Thymus (tissue), 11 donors: ENCODE measurements at regions not wholly inside any gene's neighbourhood (a gene's known extent, or its start where the extent isn't known, plus 50 kb on each side); places are given as distances from the start of the nearest gene placed in this dataset.

Experiments
- DNase-seq, 9 donors: peaks; one replicate each; pipeline ENCODE4 v3.0.0-alpha.2; 2013; ENCODE audit warnings: low spot score in 9 of 9, low read depth in 6 of 9, missing footprints in 1 of 9
- H3K27ac ChIP-seq, 2 donors: one replicate each; pipeline ENCODE4 v1.5.1; 2013; ENCODE audit warnings: control low read depth in 1 of 2, low read depth in 1 of 2, low read length in 1 of 2, mild to moderate bottlenecking in 1 of 2, moderate library complexity in 1 of 2
- H3K27me3 ChIP-seq, 2 donors: one replicate each; pipeline ENCODE4 v1.5.1; 2013; ENCODE audit warnings: low read length in 1 of 2; ENCODE audit not compliant: control insufficient read depth in 2 of 2, insufficient read depth in 1 of 2
- H3K36me3 ChIP-seq, 2 donors: one replicate each; pipeline ENCODE4 v1.5.1; 2013; ENCODE audit warnings: low read length in 1 of 2, mild to moderate bottlenecking in 1 of 2, moderate library complexity in 1 of 2; ENCODE audit not compliant: control insufficient read depth in 2 of 2, insufficient read depth in 2 of 2
- H3K4me1 ChIP-seq, 2 donors: one replicate each; pipeline ENCODE4 v1.5.1; 2013; ENCODE audit warnings: low read length in 2 of 2; ENCODE audit not compliant: control insufficient read depth in 2 of 2, insufficient read depth in 2 of 2
- H3K4me3 ChIP-seq, 2 donors: one replicate each; pipeline ENCODE4 v1.5.1; 2013; ENCODE audit warnings: low read length in 2 of 2, control low read depth in 1 of 2, mild to moderate bottlenecking in 1 of 2
- H3K9me3 ChIP-seq, 2 donors: one replicate each; pipeline ENCODE4 v1.5.1; 2013; ENCODE audit warnings: low read length in 1 of 2, mild to moderate bottlenecking in 1 of 2; ENCODE audit not compliant: control insufficient read depth in 2 of 2, insufficient read depth in 1 of 2
- WGBS: extraction: QIAGEN DNeasy Blood & Tissue Kit; methylation state at CpG from one replicate; pipeline ENCODE4 v1.1.7; 2013; 5-methylcytosine and 5-hydroxymethylcytosine counted together
- donor health status: healthy.

GRCh38 chr13:111872475-111873150, 194.3 kb upstream of the SOX1 start:
- Histone ChIP-seq H3K27ac (no peak overlapping the region), H3K27me3 (no peaks in the 10 kb centered on the region), H3K4me1 (no peaks in the 10 kb centered on the region), H3K9me3 (no peaks in the 10 kb centered on the region), H3K36me3 (no peaks in the 10 kb centered on the region), H3K4me3 (no peak overlapping the region)
- WGBS, result 94% methylated on average over 12 of the region's 12 CpGs
- DNase-seq, result no peak

DNA sequence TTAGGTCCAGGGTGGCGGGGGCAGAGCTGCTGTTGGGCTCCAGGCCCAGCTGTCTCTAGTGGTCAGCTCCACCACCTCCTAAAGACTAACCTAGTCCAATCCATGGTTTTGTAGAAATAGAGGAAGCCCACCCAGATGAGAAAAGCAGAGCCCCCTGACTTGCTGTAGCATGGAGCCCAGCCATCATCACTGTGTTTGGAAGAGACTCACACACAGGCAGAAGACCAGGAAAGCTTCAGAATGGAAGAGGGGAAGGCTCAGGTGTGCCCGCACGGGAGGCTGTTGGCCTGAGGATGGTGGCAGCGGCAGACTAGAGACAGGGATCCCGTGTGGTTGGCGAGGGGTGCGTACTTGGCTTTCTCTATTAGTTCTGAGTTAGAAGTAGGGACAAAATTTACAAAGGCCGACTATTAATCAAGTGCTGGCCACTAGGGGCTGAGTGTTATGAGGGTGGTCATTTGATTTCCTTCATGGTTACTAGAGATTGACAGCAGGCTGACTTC, 193.2 kb upstream of the SOX1 start:
- Histone ChIP-seq H3K27me3 (no peaks in the 10 kb centered on the region), H3K36me3 (no peaks in the 10 kb centered on the region), H3K9me3 (no peaks in the 10 kb centered on the region), H3K4me3 (no peak overlapping the region), H3K4me1 (no peaks in the 10 kb centered on the region), H3K27ac (no peak overlapping the region)
- WGBS, result 90% methylated on average over 8 of the region's 8 CpGs
- no peak for DNase-seq

GRCh38 chr13:111874981-111875380, 192.0 kb upstream of the SOX1 start:
- no peaks in the 10 kb centered on the region for H3K9me3 ChIP-seq
- 96% methylated on average over 13 of the region's 13 CpGs for WGBS
- no peaks in the 10 kb centered on the region for H3K36me3 ChIP-seq
- H3K4me1 ChIP-seq, result no peaks in the 10 kb centered on the region
- no peaks in the 10 kb centered on the region for H3K27me3 ChIP-seq
- no peak overlapping the region for H3K4me3 ChIP-seq
- DNase-seq, result no peak
- no peak overlapping the region for H3K27ac ChIP-seq

GRCh38 chr13:111875915-111876314, 191.0 kb upstream of the SOX1 start:
- DNase-seq, result no peak
- Histone ChIP-seq H3K27me3 (no peaks in the 10 kb centered on the region), H3K36me3 (no peaks in the 10 kb centered on the region), H3K4me3 (no peak overlapping the region), H3K9me3 (no peaks in the 10 kb centered on the region), H3K4me1 (no peaks in the 10 kb centered on the region), H3K27ac (no peak overlapping the region)
- 83% methylated on average over 7 of the region's 7 CpGs for WGBS

GRCh38 chr13:111876506-111876905, 190.4 kb upstream of the SOX1 start:
- 74% methylated on average over 4 of the region's 4 CpGs for WGBS
- DNase-seq, result no peak
- H3K27ac ChIP-seq, result no peak overlapping the region

GRCh38 chr13:111877906-111878305, 189.0 kb upstream of the SOX1 start:
- WGBS, result 86% methylated on average over 12 of the region's 12 CpGs
- no peak overlapping the region for H3K4me3 ChIP-seq
- DNase-seq, result no peak
- H3K4me1 ChIP-seq, result no peaks in the 10 kb centered on the region
- H3K9me3 ChIP-seq, result no peaks in the 10 kb centered on the region
- no peaks in the 10 kb centered on the region for H3K36me3 ChIP-seq
- no peaks in the 10 kb centered on the region for H3K27me3 ChIP-seq
- no peak overlapping the region for H3K27ac ChIP-seq

More at GRCh38 chr13:111876506-111876905, 190.4 kb upstream of the SOX1 start:
- no peak overlapping the region for H3K4me3 ChIP-seq
- no peaks in the 10 kb centered on the region for H3K9me3 ChIP-seq
- no peaks in the 10 kb centered on the region for H3K27me3 ChIP-seq
- H3K36me3 ChIP-seq, result no peaks in the 10 kb centered on the region
- no peaks in the 10 kb centered on the region for H3K4me1 ChIP-seq

DNA sequence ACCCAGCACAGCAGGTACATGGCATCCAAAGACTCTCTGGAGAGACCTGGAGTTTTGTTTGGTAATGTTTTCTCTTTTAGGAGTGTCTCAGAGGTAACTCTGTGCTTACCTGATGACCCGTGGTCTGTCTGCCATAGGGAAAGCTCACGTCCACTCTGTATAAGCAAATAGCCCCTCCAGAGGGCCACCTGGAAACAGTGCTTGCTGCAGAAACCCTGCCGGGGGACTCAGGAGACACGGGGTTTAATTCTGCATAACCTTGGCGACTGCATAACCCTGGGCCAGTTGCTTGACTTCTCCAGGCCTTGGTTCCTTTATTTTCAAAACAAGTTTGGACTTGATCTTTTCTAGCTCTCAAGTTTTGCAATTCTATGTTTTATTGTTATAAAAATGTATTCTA, 187.2 kb upstream of the SOX1 start:
- no peak for DNase-seq
- Histone ChIP-seq H3K4me1 (no peaks in the 10 kb centered on the region), H3K4me3 (no peak overlapping the region), H3K36me3 (no peaks in the 10 kb centered on the region), H3K9me3 (no peaks in the 10 kb centered on the region), H3K27me3 (no peaks in the 10 kb centered on the region), H3K27ac (no peak overlapping the region)
- WGBS, result 51% methylated on average over 5 of the region's 5 CpGs

GRCh38 chr13:111880185-111880584, 186.8 kb upstream of the SOX1 start:
- Histone ChIP-seq H3K36me3 (no peaks in the 10 kb centered on the region), H3K27me3 (no peaks in the 10 kb centered on the region), H3K27ac (no peak overlapping the region), H3K9me3 (no peaks in the 10 kb centered on the region), H3K4me1 (no peaks in the 10 kb centered on the region), H3K4me3 (no peak overlapping the region)
- WGBS, result 72% methylated on average over 6 of the region's 6 CpGs
- no peak for DNase-seq

DNA sequence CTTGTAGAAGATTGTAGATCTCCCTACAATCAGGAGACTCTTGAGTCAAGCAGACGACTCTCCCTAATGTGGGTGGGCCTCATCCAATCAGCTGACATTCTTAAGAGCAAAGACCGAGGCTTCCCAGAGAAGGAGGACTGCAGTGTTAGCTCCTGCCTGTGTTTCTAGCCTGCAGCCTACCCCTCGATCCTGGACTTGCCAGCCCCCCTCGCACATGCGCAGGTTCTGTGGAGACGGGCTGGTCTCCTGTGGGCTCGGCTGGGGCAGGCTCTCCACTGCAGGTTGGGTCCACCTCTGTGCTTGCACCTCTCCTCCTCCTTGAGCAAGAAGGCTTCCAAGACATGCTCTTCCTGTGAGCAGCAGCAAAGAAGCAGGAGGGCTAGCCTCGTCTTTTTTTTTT, 185.2 kb upstream of the SOX1 start:
- Histone ChIP-seq H3K9me3 (no peaks in the 10 kb centered on the region), H3K4me3 (no peak overlapping the region), H3K4me1 (no peaks in the 10 kb centered on the region), H3K27me3 (no peaks in the 10 kb centered on the region), H3K27ac (no peak overlapping the region), H3K36me3 (no peaks in the 10 kb centered on the region)
- 92% methylated on average over 8 of the region's 8 CpGs for WGBS
- no peak for DNase-seq
